Uterus (tissue), 2 donors: ENCODE measurements at regions not wholly inside any gene's neighbourhood (a gene's known extent, or its start where the extent isn't known, plus 50 kb on each side); places are given as distances from the start of the nearest gene placed in this dataset.

Source experiments
- POLR2A ChIP-seq, 2 donors: fragments of 450-650 bp; IDR thresholded peaks; one replicate each; pipeline ENCODE4 v1.6.1; 2016; ENCODE audit warnings: antibody characterized with exemption in 2 of 2, mild to moderate bottlenecking in 1 of 2, moderate library complexity in 1 of 2
- TF ChIP-seq, protein P1 (sequence below), 4 experiments: fragments of 200-600 bp in 2 of 4; fragments of 450-650 bp in 2 of 4; sonication (generic) in 2 of 4; IDR thresholded peaks; one replicate each; pipeline ENCODE4 v1.5.1; 2016 to 2019; ENCODE audit warnings: antibody characterized with exemption in 4 of 4, mild to moderate bottlenecking in 2 of 4, moderate library complexity in 1 of 4

DNA sequence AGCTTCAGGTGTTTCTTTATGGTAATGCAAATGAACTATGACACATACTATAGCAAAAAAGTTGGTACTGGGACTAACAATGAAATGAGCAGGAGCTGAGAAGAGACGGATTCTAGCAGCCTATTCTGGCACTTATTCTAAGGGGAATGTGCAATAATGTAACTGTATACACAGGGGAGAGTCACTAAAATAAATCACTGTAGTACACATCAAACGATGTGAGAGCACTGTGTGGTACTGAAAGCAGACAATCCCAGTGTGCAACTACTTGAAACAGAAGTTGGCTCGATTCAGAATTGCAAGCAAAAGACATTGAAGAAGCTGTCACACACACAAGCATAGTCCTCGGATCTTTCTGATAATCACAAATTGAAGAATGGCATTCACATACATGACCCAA is 1713.0 kb upstream of the CDH9 start:
- TF ChIP-seq, protein P1, sequence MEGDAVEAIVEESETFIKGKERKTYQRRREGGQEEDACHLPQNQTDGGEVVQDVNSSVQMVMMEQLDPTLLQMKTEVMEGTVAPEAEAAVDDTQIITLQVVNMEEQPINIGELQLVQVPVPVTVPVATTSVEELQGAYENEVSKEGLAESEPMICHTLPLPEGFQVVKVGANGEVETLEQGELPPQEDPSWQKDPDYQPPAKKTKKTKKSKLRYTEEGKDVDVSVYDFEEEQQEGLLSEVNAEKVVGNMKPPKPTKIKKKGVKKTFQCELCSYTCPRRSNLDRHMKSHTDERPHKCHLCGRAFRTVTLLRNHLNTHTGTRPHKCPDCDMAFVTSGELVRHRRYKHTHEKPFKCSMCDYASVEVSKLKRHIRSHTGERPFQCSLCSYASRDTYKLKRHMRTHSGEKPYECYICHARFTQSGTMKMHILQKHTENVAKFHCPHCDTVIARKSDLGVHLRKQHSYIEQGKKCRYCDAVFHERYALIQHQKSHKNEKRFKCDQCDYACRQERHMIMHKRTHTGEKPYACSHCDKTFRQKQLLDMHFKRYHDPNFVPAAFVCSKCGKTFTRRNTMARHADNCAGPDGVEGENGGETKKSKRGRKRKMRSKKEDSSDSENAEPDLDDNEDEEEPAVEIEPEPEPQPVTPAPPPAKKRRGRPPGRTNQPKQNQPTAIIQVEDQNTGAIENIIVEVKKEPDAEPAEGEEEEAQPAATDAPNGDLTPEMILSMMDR (IDR thresholded peaks at IDR 0.05), result no peak
- TF ChIP-seq POLR2A (IDR thresholded peaks at IDR 0.05), result no peak
